ENCODE measurements at regions not wholly inside any gene's neighbourhood (a gene's known extent, or its start where the extent isn't known, plus 50 kb on each side); places are given as distances from the start of the nearest gene placed in this dataset.
A peak's percentile ranks its signal among the peaks of the same experiment; 100 is the strongest.

DNA sequence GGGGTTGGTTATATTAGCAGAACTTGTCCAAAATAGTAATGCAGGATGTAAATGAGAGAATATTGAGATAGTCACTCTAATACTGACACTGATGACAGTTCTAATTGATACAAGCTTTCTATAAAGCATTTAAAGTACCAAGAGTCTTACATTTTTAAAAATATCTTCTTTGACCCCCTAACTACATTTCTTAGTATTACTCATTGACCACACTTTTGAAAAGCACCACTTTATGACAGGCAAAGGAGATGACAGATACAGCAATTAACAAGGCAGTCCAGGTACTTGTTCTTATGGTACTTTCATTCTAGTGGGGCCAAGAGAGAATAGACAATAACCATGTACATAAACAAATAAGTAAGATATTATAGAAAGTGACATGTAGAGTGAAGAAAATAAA, 139.4 kb upstream of the EYA4 start:
- no peak for DNase-seq (ENCODE audit: insufficient read length, low spot score, missing footprints)
- Histone ChIP-seq H3K4me1 (ENCODE audit: insufficient read depth, low read length) (peaks cover 3% of the 10 kb centered on the region), H3K27me3 (ENCODE audit: insufficient read depth, low read length) (no peaks in the 10 kb centered on the region), H3K79me2 (ENCODE audit: insufficient read depth, low read length) (no peaks in the 10 kb centered on the region), H3K27ac (ENCODE audit: low read depth, low read length) (no peak overlapping the region), H2AFZ (ENCODE audit: low read length) (no peak overlapping the region), H4K20me1 (ENCODE audit: insufficient read depth, low read length) (no peaks in the 10 kb centered on the region), H3K9me3 (ENCODE audit: low read depth, low read length) (no peaks in the 10 kb centered on the region), H3K36me3 (ENCODE audit: insufficient read depth, low read length) (no peaks in the 10 kb centered on the region), H3K4me3 (ENCODE audit: insufficient read depth, low read length) (no peak overlapping the region), H3K4me2 (ENCODE audit: insufficient read depth, low read length) (no peak overlapping the region)
- TF ChIP-seq, protein P1, sequence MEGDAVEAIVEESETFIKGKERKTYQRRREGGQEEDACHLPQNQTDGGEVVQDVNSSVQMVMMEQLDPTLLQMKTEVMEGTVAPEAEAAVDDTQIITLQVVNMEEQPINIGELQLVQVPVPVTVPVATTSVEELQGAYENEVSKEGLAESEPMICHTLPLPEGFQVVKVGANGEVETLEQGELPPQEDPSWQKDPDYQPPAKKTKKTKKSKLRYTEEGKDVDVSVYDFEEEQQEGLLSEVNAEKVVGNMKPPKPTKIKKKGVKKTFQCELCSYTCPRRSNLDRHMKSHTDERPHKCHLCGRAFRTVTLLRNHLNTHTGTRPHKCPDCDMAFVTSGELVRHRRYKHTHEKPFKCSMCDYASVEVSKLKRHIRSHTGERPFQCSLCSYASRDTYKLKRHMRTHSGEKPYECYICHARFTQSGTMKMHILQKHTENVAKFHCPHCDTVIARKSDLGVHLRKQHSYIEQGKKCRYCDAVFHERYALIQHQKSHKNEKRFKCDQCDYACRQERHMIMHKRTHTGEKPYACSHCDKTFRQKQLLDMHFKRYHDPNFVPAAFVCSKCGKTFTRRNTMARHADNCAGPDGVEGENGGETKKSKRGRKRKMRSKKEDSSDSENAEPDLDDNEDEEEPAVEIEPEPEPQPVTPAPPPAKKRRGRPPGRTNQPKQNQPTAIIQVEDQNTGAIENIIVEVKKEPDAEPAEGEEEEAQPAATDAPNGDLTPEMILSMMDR (IDR thresholded peaks at IDR 0.05; ENCODE audit: extremely low read depth, low read depth, low read length), result no peak

DNA sequence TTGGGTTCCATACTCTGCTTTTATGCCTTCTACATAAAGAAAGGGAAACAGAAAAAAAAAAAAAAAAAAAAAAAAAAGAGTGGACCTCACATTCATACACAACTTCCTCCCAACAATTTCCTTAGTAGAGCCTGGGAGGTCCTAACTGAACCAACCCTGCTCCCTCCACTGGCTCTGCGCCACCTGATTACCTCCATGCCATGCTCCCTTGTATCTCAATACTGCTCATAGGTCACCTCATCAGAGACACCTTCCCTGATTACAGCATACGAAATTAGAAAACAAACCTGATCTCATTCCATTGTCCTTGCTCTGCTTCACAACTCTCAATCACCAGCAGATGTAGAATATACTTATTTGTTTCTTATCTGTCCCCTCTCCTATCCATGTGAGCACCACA, 134.2 kb upstream of the EYA4 start:
- Histone ChIP-seq H3K36me3 (ENCODE audit: insufficient read depth, low read length) (no peaks in the 10 kb centered on the region), H3K9me3 (ENCODE audit: low read depth, low read length) (no peaks in the 10 kb centered on the region), H3K4me2 (ENCODE audit: insufficient read depth, low read length) (no peak overlapping the region), H2AFZ (ENCODE audit: low read length) (no peak overlapping the region), H3K27me3 (ENCODE audit: insufficient read depth, low read length) (no peaks in the 10 kb centered on the region), H3K4me1 (ENCODE audit: insufficient read depth, low read length) (no peaks in the 10 kb centered on the region), H3K79me2 (ENCODE audit: insufficient read depth, low read length) (no peaks in the 10 kb centered on the region), H4K20me1 (ENCODE audit: insufficient read depth, low read length) (no peaks in the 10 kb centered on the region), H3K4me3 (ENCODE audit: insufficient read depth, low read length) (no peak overlapping the region), H3K27ac (ENCODE audit: low read depth, low read length) (no peak overlapping the region)
- TF ChIP-seq, protein P1 (IDR thresholded peaks at IDR 0.05; ENCODE audit: extremely low read depth, low read depth, low read length), result no peak
- DNase-seq (ENCODE audit: insufficient read length, low spot score, missing footprints), result no peak

DNA sequence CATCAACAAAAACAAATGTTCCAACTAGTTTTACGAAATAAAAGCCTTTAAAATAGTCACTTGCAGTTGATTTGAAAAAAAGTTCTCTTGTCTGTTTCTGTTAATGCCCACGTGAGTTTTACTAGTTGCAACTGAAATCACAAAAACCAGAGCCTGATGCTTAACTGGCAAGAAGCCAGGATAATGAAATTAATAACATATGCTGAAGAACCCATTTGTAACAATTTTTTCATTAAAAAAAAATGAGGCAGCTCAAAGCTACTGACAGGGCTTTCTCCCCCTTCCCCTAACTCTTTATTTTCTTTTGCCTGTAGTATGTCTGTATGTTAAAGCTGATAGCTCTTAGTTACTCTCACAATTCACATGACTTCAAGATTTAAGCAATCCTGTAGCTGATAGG, 132.7 kb upstream of the EYA4 start:
- Histone ChIP-seq H4K20me1 (ENCODE audit: insufficient read depth, low read length) (no peaks in the 10 kb centered on the region), H3K9me3 (ENCODE audit: low read depth, low read length) (no peaks in the 10 kb centered on the region), H3K4me3 (ENCODE audit: insufficient read depth, low read length) (no peak overlapping the region), H2AFZ (ENCODE audit: low read length) (no peak overlapping the region), H3K4me1 (ENCODE audit: insufficient read depth, low read length) (no peaks in the 10 kb centered on the region), H3K27me3 (ENCODE audit: insufficient read depth, low read length) (peaks cover 3% of the 10 kb centered on the region), H3K27ac (ENCODE audit: low read depth, low read length) (no peak overlapping the region), H3K79me2 (ENCODE audit: insufficient read depth, low read length) (no peaks in the 10 kb centered on the region), H3K36me3 (ENCODE audit: insufficient read depth, low read length) (no peaks in the 10 kb centered on the region), H3K4me2 (ENCODE audit: insufficient read depth, low read length) (no peak overlapping the region)
- DNase-seq (ENCODE audit: insufficient read length, low spot score, missing footprints), result peak; percentile 39
- TF ChIP-seq, protein P1 (IDR thresholded peaks at IDR 0.05; ENCODE audit: extremely low read depth, low read depth, low read length), result no peak

DNA sequence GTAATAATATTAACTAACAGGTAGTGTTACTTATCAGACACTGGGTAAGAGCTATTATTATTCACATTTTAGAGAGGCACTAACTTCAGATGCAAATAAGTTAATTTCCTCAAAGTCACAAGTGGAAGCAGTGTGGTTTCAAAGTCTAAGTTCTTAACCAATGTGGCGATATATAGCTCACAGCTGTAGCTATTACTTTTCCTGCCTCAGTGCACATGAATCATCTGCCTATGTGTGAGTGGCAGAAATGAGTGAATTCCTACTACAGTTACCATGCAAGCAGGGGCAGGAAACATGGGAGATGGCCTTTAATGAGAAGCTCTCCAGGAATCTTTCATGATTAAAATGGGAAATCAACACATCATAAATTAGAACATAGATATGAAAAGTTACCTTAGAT, 126.2 kb upstream of the EYA4 start:
- H3K4me1 ChIP-seq (ENCODE audit: insufficient read depth, low read length), result no peaks in the 10 kb centered on the region
- H3K27me3 ChIP-seq (ENCODE audit: insufficient read depth, low read length), result peaks cover 3% of the 10 kb centered on the region
- H3K4me3 ChIP-seq (ENCODE audit: insufficient read depth, low read length), result no peak overlapping the region
- TF ChIP-seq, protein P1 (IDR thresholded peaks at IDR 0.05; ENCODE audit: extremely low read depth, low read depth, low read length), result no peak
- H4K20me1 ChIP-seq (ENCODE audit: insufficient read depth, low read length), result no peaks in the 10 kb centered on the region
- no peak overlapping the region for H2AFZ ChIP-seq (ENCODE audit: low read length)
- no peaks in the 10 kb centered on the region for H3K79me2 ChIP-seq (ENCODE audit: insufficient read depth, low read length)
- H3K9me3 ChIP-seq (ENCODE audit: low read depth, low read length), result no peaks in the 10 kb centered on the region
- no peak for DNase-seq (ENCODE audit: insufficient read length, low spot score, missing footprints)
- H3K36me3 ChIP-seq (ENCODE audit: insufficient read depth, low read length), result no peaks in the 10 kb centered on the region
- H3K4me2 ChIP-seq (ENCODE audit: insufficient read depth, low read length), result no peak overlapping the region
- H3K27ac ChIP-seq (ENCODE audit: low read depth, low read length), result no peak overlapping the region

Data from osteoblast (primary cell).